ENCODE measurements at regions not wholly inside any gene's neighbourhood (a gene's known extent, or its start where the extent isn't known, plus 50 kb on each side); places are given as distances from the start of the nearest gene placed in this dataset.
"Not testable (repeated sequence)": the region's sequence is repeated elsewhere in the genome, so short reads cannot be mapped to it uniquely, and the experiment has no call there.

- not testable (repeated sequence) for TF ChIP-seq CTCF (IDR thresholded peaks at IDR 0.05; ENCODE audit: low read depth, low read length, poor library complexity, severe bottlenecking); EZH2phosphoT487 (IDR thresholded peaks at IDR 0.05; ENCODE audit: borderline replicate concordance, low read length)
Measured at GRCh38 chr3:166571686-166572085, 734.5 kb upstream of the BCHE start.
